Progenitor cell of endocrine pancreas (in vitro differentiated cells): ENCODE measurements at regions not wholly inside any gene's neighbourhood (a gene's known extent, or its start where the extent isn't known, plus 50 kb on each side); places are given as distances from the start of the nearest gene placed in this dataset.

Source experiments
- DNase-seq: peaks from one replicate; pipeline ENCODE4 v3.0.0; 2021; ENCODE audit warnings: low spot score; ENCODE audit not compliant: unreplicated experiment
- H3K27ac Mint-ChIP-seq: 2 replicates; pipeline ENCODE4 v1.8.0; 2021; ENCODE audit warnings: mild to moderate bottlenecking, moderate library complexity, mixed read lengths
- H3K27me3 Mint-ChIP-seq: 2 replicates; pipeline ENCODE4 v1.8.0; 2021; ENCODE audit warnings: mixed read lengths
- H3K36me3 Mint-ChIP-seq: 2 replicates; pipeline ENCODE4 v1.8.0; 2022; ENCODE audit warnings: mixed read lengths; ENCODE audit not compliant: insufficient read depth
- H3K4me1 Mint-ChIP-seq: 2 replicates; pipeline ENCODE4 v1.8.0; 2021; ENCODE audit warnings: low read depth, mixed read lengths
- H3K4me3 Mint-ChIP-seq: 2 replicates; pipeline ENCODE4 v1.8.0; 2021; ENCODE audit warnings: low read depth, mild to moderate bottlenecking, moderate library complexity, mixed read lengths
- H3K9me3 Mint-ChIP-seq: 2 replicates; pipeline ENCODE4 v1.8.0; 2021; ENCODE audit warnings: low read depth, mixed read lengths
- CTCF ChIP-seq: fragments of 200-600 bp; sonication (generic); IDR thresholded peaks from one replicate; pipeline ENCODE4 v1.5.0; 2021; ENCODE audit warnings: antibody characterized with exemption, mild to moderate bottlenecking; ENCODE audit not compliant: unreplicated experiment

- peak overlapping the region; percentile 74 for H3K27ac Mint-ChIP-seq
- H3K36me3 Mint-ChIP-seq: no peaks in the 10 kb centered on the region
- no peak for TF ChIP-seq CTCF
- no peaks in the 10 kb centered on the region for H3K4me1 Mint-ChIP-seq
- no peaks in the 10 kb centered on the region for H3K9me3 Mint-ChIP-seq
- peaks cover 27% of the 10 kb centered on the region for H3K27me3 Mint-ChIP-seq
- DNase-seq: no peak
- no peak overlapping the region for H3K4me3 Mint-ChIP-seq
Observed at GRCh38 chr10:78996792-78997129, 72.0 kb upstream of the ZMIZ1 start.

- no peak overlapping the region for H3K27ac Mint-ChIP-seq
- H3K27me3 Mint-ChIP-seq: peaks cover 27% of the 10 kb centered on the region
- TF ChIP-seq CTCF: no peak
- DNase-seq: no peak
- H3K4me3 Mint-ChIP-seq: no peak overlapping the region
- H3K36me3 Mint-ChIP-seq: no peaks in the 10 kb centered on the region
- no peaks in the 10 kb centered on the region for H3K9me3 Mint-ChIP-seq
- H3K4me1 Mint-ChIP-seq: no peaks in the 10 kb centered on the region
Observed at GRCh38 chr10:78997635-78998618, 70.8 kb upstream of the ZMIZ1 start.

- DNase-seq: no peak
- H3K27ac Mint-ChIP-seq: no peak overlapping the region
- H3K4me1 Mint-ChIP-seq: peaks cover 6% of the 10 kb centered on the region
- no peak for TF ChIP-seq CTCF
- no peaks in the 10 kb centered on the region for H3K9me3 Mint-ChIP-seq
- H3K27me3 Mint-ChIP-seq: peaks cover 30% of the 10 kb centered on the region
- H3K36me3 Mint-ChIP-seq: no peaks in the 10 kb centered on the region
- H3K4me3 Mint-ChIP-seq: no peak overlapping the region
Observed at GRCh38 chr10:79001082-79001885, 67.5 kb upstream of the ZMIZ1 start.

- Mint-ChIP-seq H3K4me1 (peaks cover 6% of the 10 kb centered on the region), H3K9me3 (no peaks in the 10 kb centered on the region), H3K27me3 (peaks cover 27% of the 10 kb centered on the region), H3K36me3 (no peaks in the 10 kb centered on the region), H3K4me3 (no peak overlapping the region), H3K27ac (no peak overlapping the region)
- DNase-seq: no peak
- TF ChIP-seq CTCF: no peak
Observed at GRCh38 chr10:79002336-79002735, 66.4 kb upstream of the ZMIZ1 start.
